ENCODE measurements at regions not wholly inside any gene's neighbourhood (a gene's known extent, or its start where the extent isn't known, plus 50 kb on each side); places are given as distances from the start of the nearest gene placed in this dataset.

DNA sequence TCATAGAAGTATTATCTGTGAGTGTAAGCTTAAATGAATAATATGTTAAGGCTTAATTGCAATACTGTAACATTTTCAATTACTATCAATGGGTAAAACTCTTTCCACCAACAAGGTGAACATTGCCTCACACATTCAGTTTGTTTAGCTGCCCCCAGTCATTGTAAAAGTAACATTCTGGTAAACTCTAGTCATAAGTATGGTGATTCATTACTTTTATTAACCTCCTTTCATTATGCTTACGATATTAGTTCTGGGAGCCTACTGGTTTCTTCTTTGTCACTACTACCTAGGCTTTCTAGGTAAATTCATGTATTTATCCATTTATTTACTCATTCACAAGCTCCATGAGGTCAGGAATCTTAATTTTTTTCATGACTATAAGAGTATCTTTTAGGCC lies 412.8 kb upstream of the SLIT2 start:
- H2AFZ ChIP-seq (ENCODE audit: low read depth, low read length, severe bottlenecking): no peak overlapping the region
- no peak overlapping the region for H3K4me3 ChIP-seq (ENCODE audit: insufficient read depth, low read length, poor library complexity, severe bottlenecking)
- H4K20me1 ChIP-seq (ENCODE audit: low read depth, low read length): no peaks in the 10 kb centered on the region
- no peaks in the 10 kb centered on the region for H3F3A ChIP-seq (ENCODE audit: insufficient read depth)
- no peak overlapping the region for H3K4me2 ChIP-seq (ENCODE audit: low read depth, low read length, poor library complexity, severe bottlenecking)
- no peaks in the 10 kb centered on the region for H3K79me2 ChIP-seq (ENCODE audit: insufficient read depth, low read length)
- H3K36me3 ChIP-seq (ENCODE audit: low read length): no peaks in the 10 kb centered on the region
- no peaks in the 10 kb centered on the region for H3K9me2 ChIP-seq (replicated peaks; ENCODE audit: insufficient read depth, low read length)
- no peaks in the 10 kb centered on the region for H3K9me3 ChIP-seq (ENCODE audit: insufficient read depth, low read length)
- TF ChIP-seq EZH2phosphoT487 (conservative IDR thresholded peaks at IDR 0.05; ENCODE audit: low read length): no peak
- no peak overlapping the region for H3K9ac ChIP-seq (ENCODE audit: low read length)
- H3K27me3 ChIP-seq (ENCODE audit: low read length): no peaks in the 10 kb centered on the region
- no peak overlapping the region for H3K27ac ChIP-seq (ENCODE audit: low read depth, low read length)

DNA sequence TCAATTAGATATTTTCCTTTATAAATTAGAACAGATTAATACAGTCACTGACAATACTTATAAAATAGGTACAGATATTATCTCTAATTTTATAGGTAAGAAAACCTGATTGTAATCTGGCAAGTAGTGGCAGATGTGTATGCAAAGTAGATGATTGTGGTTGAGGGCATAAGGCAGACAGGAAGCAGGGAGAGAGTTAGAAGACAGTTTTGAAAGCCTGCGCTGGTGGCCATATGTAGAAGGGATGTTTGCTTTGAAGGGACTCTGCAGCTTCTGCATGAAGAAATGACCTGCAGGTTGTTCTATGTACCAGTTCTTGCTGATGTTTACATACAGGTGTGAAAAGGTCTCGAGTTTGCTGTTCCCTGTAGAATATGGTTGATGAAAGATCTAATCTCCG lies 416.3 kb upstream of the SLIT2 start:
- no peaks in the 10 kb centered on the region for H3F3A ChIP-seq (ENCODE audit: insufficient read depth)
- no peak overlapping the region for H3K9ac ChIP-seq (ENCODE audit: low read length)
- no peaks in the 10 kb centered on the region for H3K36me3 ChIP-seq (ENCODE audit: low read length)
- H3K27me3 ChIP-seq (ENCODE audit: low read length): no peaks in the 10 kb centered on the region
- no peak overlapping the region for H3K27ac ChIP-seq (ENCODE audit: low read depth, low read length)
- no peaks in the 10 kb centered on the region for H3K9me3 ChIP-seq (ENCODE audit: insufficient read depth, low read length)
- H2AFZ ChIP-seq (ENCODE audit: low read depth, low read length, severe bottlenecking): no peak overlapping the region
- TF ChIP-seq EZH2phosphoT487 (conservative IDR thresholded peaks at IDR 0.05; ENCODE audit: low read length): no peak
- TF ChIP-seq, protein P1, sequence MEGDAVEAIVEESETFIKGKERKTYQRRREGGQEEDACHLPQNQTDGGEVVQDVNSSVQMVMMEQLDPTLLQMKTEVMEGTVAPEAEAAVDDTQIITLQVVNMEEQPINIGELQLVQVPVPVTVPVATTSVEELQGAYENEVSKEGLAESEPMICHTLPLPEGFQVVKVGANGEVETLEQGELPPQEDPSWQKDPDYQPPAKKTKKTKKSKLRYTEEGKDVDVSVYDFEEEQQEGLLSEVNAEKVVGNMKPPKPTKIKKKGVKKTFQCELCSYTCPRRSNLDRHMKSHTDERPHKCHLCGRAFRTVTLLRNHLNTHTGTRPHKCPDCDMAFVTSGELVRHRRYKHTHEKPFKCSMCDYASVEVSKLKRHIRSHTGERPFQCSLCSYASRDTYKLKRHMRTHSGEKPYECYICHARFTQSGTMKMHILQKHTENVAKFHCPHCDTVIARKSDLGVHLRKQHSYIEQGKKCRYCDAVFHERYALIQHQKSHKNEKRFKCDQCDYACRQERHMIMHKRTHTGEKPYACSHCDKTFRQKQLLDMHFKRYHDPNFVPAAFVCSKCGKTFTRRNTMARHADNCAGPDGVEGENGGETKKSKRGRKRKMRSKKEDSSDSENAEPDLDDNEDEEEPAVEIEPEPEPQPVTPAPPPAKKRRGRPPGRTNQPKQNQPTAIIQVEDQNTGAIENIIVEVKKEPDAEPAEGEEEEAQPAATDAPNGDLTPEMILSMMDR (IDR thresholded peaks at IDR 0.05; ENCODE audit: insufficient read depth, low read length, poor library complexity, severe bottlenecking): no peak
- H3K4me3 ChIP-seq (ENCODE audit: insufficient read depth, low read length, poor library complexity, severe bottlenecking): no peak overlapping the region
- no peaks in the 10 kb centered on the region for H4K20me1 ChIP-seq (ENCODE audit: low read depth, low read length)
- H3K9me2 ChIP-seq (replicated peaks; ENCODE audit: insufficient read depth, low read length): no peaks in the 10 kb centered on the region
- no peak overlapping the region for H3K4me2 ChIP-seq (ENCODE audit: low read depth, low read length, poor library complexity, severe bottlenecking)
- no peaks in the 10 kb centered on the region for H3K79me2 ChIP-seq (ENCODE audit: insufficient read depth, low read length)

DNA sequence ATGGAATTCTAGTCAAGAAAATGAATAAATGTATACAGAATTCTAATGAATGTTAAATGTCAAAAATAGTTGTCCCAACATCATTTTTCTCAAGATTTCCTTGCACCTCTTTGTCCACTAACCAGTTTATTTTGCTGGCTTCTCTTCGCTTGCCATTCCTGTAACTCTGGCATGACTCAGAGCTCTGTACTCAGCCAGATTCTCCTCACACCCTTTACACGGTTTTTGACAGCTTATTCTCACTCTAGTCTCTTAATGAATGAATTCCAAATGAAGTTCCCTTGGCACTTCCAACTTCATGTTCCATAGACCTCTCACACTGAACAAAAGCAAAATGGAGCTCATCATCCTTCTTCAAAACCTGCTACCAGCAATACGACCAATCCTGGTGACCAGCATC lies 419.3 kb upstream of the SLIT2 start:
- H3K27me3 ChIP-seq (ENCODE audit: low read length): no peaks in the 10 kb centered on the region
- no peaks in the 10 kb centered on the region for H3F3A ChIP-seq (ENCODE audit: insufficient read depth)
- H3K79me2 ChIP-seq (ENCODE audit: insufficient read depth, low read length): no peaks in the 10 kb centered on the region
- no peak for TF ChIP-seq EZH2phosphoT487 (conservative IDR thresholded peaks at IDR 0.05; ENCODE audit: low read length)
- TF ChIP-seq, protein P1 (IDR thresholded peaks at IDR 0.05; ENCODE audit: insufficient read depth, low read length, poor library complexity, severe bottlenecking): no peak
- no peaks in the 10 kb centered on the region for H3K9me3 ChIP-seq (ENCODE audit: insufficient read depth, low read length)
- H3K9me2 ChIP-seq (replicated peaks; ENCODE audit: insufficient read depth, low read length): no peaks in the 10 kb centered on the region
- no peak overlapping the region for H3K4me3 ChIP-seq (ENCODE audit: insufficient read depth, low read length, poor library complexity, severe bottlenecking)
- no peak overlapping the region for H2AFZ ChIP-seq (ENCODE audit: low read depth, low read length, severe bottlenecking)
- no peaks in the 10 kb centered on the region for H3K36me3 ChIP-seq (ENCODE audit: low read length)
- H3K4me2 ChIP-seq (ENCODE audit: low read depth, low read length, poor library complexity, severe bottlenecking): no peak overlapping the region
- H4K20me1 ChIP-seq (ENCODE audit: low read depth, low read length): no peaks in the 10 kb centered on the region
- no peak overlapping the region for H3K9ac ChIP-seq (ENCODE audit: low read length)
- H3K27ac ChIP-seq (ENCODE audit: low read depth, low read length): no peak overlapping the region

DNA sequence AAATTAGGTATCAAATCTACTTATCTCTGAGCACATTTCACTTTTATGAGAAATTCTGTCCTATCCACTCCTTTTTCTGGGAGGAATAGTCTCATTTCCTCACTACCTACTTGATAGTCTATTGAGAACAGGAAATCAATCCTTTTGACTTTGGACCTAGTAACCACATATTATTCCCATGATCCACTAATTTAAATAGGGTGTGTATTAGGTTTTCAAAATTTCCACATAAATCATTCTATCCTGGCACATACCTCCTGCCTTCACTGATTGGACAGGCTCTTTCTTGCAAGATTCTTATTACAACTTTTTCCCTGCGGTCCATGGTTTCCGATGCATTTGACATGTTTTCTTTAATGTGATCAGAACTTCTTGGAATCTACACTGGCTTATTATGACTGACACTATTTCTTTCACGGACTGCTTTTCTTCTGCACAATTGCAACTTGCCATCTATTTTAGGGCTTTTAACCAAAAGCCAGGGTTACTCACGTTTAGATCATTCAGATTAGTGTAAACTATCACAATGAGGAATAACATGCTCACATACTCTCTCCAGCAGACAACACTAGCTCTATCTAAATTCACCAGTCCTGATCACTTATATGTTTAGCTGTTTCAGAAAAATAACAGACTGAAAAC lies 419.9 kb upstream of the SLIT2 start:
- Histone ChIP-seq H3K36me3 (ENCODE audit: low read length) (no peaks in the 10 kb centered on the region), H3K9me2 (replicated peaks; ENCODE audit: insufficient read depth, low read length) (no peaks in the 10 kb centered on the region), H3F3A (ENCODE audit: insufficient read depth) (no peaks in the 10 kb centered on the region), H3K9me3 (ENCODE audit: insufficient read depth, low read length) (no peaks in the 10 kb centered on the region), H3K9ac (ENCODE audit: low read length) (no peak overlapping the region), H3K79me2 (ENCODE audit: insufficient read depth, low read length) (no peaks in the 10 kb centered on the region), H3K4me3 (ENCODE audit: insufficient read depth, low read length, poor library complexity, severe bottlenecking) (no peak overlapping the region), H3K4me2 (ENCODE audit: low read depth, low read length, poor library complexity, severe bottlenecking) (no peak overlapping the region), H2AFZ (ENCODE audit: low read depth, low read length, severe bottlenecking) (no peak overlapping the region), H3K27ac (ENCODE audit: low read depth, low read length) (no peak overlapping the region), H3K27me3 (ENCODE audit: low read length) (no peaks in the 10 kb centered on the region), H4K20me1 (ENCODE audit: low read depth, low read length) (no peaks in the 10 kb centered on the region)
- no peak for TF ChIP-seq EZH2phosphoT487 (conservative IDR thresholded peaks at IDR 0.05; ENCODE audit: low read length)

Data from SU-DHL-6 (cell line).